ENCODE measurements at regions not wholly inside any gene's neighbourhood (a gene's known extent, or its start where the extent isn't known, plus 50 kb on each side); places are given as distances from the start of the nearest gene placed in this dataset.

DNA sequence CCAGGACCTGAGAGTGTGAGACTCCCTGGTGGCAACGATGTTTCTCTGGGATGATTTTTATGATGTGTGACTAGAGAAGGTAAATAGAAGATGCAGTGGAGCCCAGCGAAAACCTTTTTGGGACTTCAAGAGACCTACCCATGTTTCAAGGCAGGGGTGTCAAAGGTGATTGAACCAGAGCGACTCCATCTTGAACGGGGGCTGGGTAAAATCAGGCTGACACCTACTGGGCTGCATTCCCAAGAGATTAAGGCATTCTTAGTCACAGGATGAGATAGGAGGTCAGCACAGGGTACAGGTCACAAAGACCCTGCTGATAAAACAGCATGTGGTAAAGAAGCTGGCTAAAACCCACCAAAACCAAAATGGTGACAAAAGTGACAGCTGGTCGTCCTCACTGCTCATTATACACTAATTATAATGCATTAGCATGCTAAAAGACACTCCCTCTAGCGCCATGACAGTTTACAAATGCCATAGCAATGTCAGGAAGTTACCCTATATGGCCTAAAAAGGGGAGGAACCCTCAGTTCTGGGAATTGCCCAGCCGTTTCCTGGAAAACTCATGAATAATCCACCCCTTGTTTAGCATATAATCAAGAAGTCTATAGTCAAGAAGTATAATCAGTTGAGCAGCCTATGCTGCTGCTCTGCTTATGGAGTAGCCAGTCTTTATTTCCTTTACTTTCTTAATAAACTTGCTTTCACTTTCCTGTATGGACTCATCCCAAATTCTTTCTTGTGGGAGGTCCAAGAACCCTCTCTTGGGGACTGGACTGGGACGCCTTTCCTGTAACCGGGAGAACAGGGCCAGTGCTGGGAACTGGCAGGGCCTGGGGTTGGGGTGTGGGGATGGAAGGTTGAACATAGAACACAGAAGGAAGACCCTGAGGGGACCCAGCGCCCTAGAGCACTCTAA is 526.4 kb downstream of the QKI start:
- DNase-seq (ENCODE audit: low read depth): no peak
- H3K4me3 ChIP-seq (ENCODE audit: low read depth, low read length): no peak overlapping the region
- no peaks in the 10 kb centered on the region for H3K27me3 ChIP-seq (ENCODE audit: control insufficient read depth, insufficient read depth, low read length)
- TF ChIP-seq, protein P1, sequence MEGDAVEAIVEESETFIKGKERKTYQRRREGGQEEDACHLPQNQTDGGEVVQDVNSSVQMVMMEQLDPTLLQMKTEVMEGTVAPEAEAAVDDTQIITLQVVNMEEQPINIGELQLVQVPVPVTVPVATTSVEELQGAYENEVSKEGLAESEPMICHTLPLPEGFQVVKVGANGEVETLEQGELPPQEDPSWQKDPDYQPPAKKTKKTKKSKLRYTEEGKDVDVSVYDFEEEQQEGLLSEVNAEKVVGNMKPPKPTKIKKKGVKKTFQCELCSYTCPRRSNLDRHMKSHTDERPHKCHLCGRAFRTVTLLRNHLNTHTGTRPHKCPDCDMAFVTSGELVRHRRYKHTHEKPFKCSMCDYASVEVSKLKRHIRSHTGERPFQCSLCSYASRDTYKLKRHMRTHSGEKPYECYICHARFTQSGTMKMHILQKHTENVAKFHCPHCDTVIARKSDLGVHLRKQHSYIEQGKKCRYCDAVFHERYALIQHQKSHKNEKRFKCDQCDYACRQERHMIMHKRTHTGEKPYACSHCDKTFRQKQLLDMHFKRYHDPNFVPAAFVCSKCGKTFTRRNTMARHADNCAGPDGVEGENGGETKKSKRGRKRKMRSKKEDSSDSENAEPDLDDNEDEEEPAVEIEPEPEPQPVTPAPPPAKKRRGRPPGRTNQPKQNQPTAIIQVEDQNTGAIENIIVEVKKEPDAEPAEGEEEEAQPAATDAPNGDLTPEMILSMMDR (IDR thresholded peaks at IDR 0.05; ENCODE audit: insufficient read depth, low read length, poor library complexity, severe bottlenecking): no peak
- no peaks in the 10 kb centered on the region for H3K36me3 ChIP-seq (ENCODE audit: control insufficient read depth, insufficient read depth, low read length)

- Histone ChIP-seq H3K36me3 (ENCODE audit: control insufficient read depth, insufficient read depth, low read length) (no peaks in the 10 kb centered on the region), H3K4me3 (ENCODE audit: low read depth, low read length) (no peak overlapping the region), H3K27me3 (ENCODE audit: control insufficient read depth, insufficient read depth, low read length) (no peaks in the 10 kb centered on the region)
- DNase-seq (ENCODE audit: low read depth): no peak
- TF ChIP-seq, protein P1 (IDR thresholded peaks at IDR 0.05; ENCODE audit: insufficient read depth, low read length, poor library complexity, severe bottlenecking): no peak
Observed at GRCh38 chr6:163937071-163937470, 522.6 kb downstream of the QKI start.

GRCh38 chr6:163935158-163935762 is 520.7 kb downstream of the QKI start:
- Histone ChIP-seq H3K36me3 (ENCODE audit: control insufficient read depth, insufficient read depth, low read length) (no peaks in the 10 kb centered on the region), H3K27me3 (ENCODE audit: control insufficient read depth, insufficient read depth, low read length) (no peaks in the 10 kb centered on the region), H3K4me3 (ENCODE audit: low read depth, low read length) (no peak overlapping the region)
- no peak for DNase-seq (ENCODE audit: low read depth)
- TF ChIP-seq, protein P1 (IDR thresholded peaks at IDR 0.05; ENCODE audit: insufficient read depth, low read length, poor library complexity, severe bottlenecking): no peak

DNA sequence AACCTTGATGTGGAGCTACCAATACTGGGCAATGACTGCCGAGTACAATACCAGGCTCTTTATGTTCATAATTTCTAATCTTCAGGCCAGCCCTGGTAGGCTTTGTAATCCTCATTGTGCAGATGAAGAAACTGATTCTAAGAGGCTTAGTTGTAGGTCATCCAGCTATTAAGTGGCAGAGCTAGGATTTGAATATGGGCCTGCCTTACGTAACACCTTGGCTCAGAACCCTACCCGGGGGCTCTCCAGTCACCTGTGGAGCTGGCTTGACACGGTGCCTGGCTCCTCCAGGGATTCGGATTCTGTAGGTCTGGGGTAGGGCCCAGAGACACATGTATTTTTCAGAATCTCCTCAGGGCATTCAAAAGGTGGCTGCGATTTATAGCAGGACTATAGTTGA is 515.5 kb downstream of the QKI start:
- TF ChIP-seq, protein P1 (IDR thresholded peaks at IDR 0.05; ENCODE audit: insufficient read depth, low read length, poor library complexity, severe bottlenecking): no peak
- H3K36me3 ChIP-seq (ENCODE audit: control insufficient read depth, insufficient read depth, low read length): no peaks in the 10 kb centered on the region
- no peaks in the 10 kb centered on the region for H3K27me3 ChIP-seq (ENCODE audit: control insufficient read depth, insufficient read depth, low read length)
- no peak overlapping the region for H3K4me3 ChIP-seq (ENCODE audit: low read depth, low read length)
- DNase-seq (ENCODE audit: low read depth): no peak

GRCh38 chr6:163929538-163929937 is 515.0 kb downstream of the QKI start:
- H3K27me3 ChIP-seq (ENCODE audit: control insufficient read depth, insufficient read depth, low read length): no peaks in the 10 kb centered on the region

More at GRCh38 chr6:163929538-163929937, 515.0 kb downstream of the QKI start:
- TF ChIP-seq, protein P1 (IDR thresholded peaks at IDR 0.05; ENCODE audit: insufficient read depth, low read length, poor library complexity, severe bottlenecking): no peak
- DNase-seq (ENCODE audit: low read depth): no peak
- H3K4me3 ChIP-seq (ENCODE audit: low read depth, low read length): no peak overlapping the region
- no peaks in the 10 kb centered on the region for H3K36me3 ChIP-seq (ENCODE audit: control insufficient read depth, insufficient read depth, low read length)
